Activated naive CD8-positive, alpha-beta T cell (primary cell): ENCODE measurements at regions not wholly inside any gene's neighbourhood (a gene's known extent, or its start where the extent isn't known, plus 50 kb on each side); places are given as distances from the start of the nearest gene placed in this dataset.

Experiments
- H3K27ac Mint-ChIP-seq: one replicate; pipeline ENCODE4 v1.8.0; 2021; ENCODE audit warnings: mixed read lengths
- H3K27me3 Mint-ChIP-seq: one replicate; pipeline ENCODE4 v1.8.0; 2021; ENCODE audit warnings: mixed read lengths
- H3K36me3 Mint-ChIP-seq: one replicate; pipeline ENCODE4 v1.8.0; 2021; ENCODE audit warnings: mixed read lengths
- H3K4me1 Mint-ChIP-seq: one replicate; pipeline ENCODE4 v1.8.0; 2021; ENCODE audit warnings: low read depth, mixed read lengths
- H3K4me3 Mint-ChIP-seq: one replicate; pipeline ENCODE4 v1.8.0; 2021; ENCODE audit warnings: mild to moderate bottlenecking, mixed read lengths
- H3K9me3 Mint-ChIP-seq: one replicate; pipeline ENCODE4 v1.8.0; 2021; ENCODE audit warnings: low read depth, mixed read lengths

- no peak overlapping the region for H3K4me3 Mint-ChIP-seq
- no peaks in the 10 kb centered on the region for H3K27me3 Mint-ChIP-seq
- no peak overlapping the region for H3K27ac Mint-ChIP-seq
- H3K4me1 Mint-ChIP-seq: peaks cover 4% of the 10 kb centered on the region
- no peaks in the 10 kb centered on the region for H3K36me3 Mint-ChIP-seq
- no peaks in the 10 kb centered on the region for H3K9me3 Mint-ChIP-seq
Measured at GRCh38 chrX:39721566-39722279, 376.0 kb downstream of the BCOR start.

GRCh38 chrX:39724544-39724943 is 373.2 kb downstream of the BCOR start:
- H3K27me3 Mint-ChIP-seq: no peaks in the 10 kb centered on the region
- H3K4me3 Mint-ChIP-seq: no peak overlapping the region
- no peaks in the 10 kb centered on the region for H3K9me3 Mint-ChIP-seq
- H3K4me1 Mint-ChIP-seq: peaks cover 4% of the 10 kb centered on the region
- no peak overlapping the region for H3K27ac Mint-ChIP-seq
- H3K36me3 Mint-ChIP-seq: no peaks in the 10 kb centered on the region

GRCh38 chrX:39725114-39725513 is 372.6 kb downstream of the BCOR start:
- H3K9me3 Mint-ChIP-seq: no peaks in the 10 kb centered on the region

GRCh38 chrX:39725928-39726619 is 371.7 kb downstream of the BCOR start:
- Mint-ChIP-seq H3K4me3 (no peak overlapping the region), H3K27me3 (no peaks in the 10 kb centered on the region), H3K4me1 (peaks cover 9% of the 10 kb centered on the region), H3K36me3 (no peaks in the 10 kb centered on the region), H3K27ac (no peak overlapping the region), H3K9me3 (no peaks in the 10 kb centered on the region)

More at GRCh38 chrX:39725114-39725513, 372.6 kb downstream of the BCOR start:
- no peaks in the 10 kb centered on the region for H3K36me3 Mint-ChIP-seq
- H3K4me3 Mint-ChIP-seq: no peak overlapping the region
- peaks cover 4% of the 10 kb centered on the region for H3K4me1 Mint-ChIP-seq
- no peaks in the 10 kb centered on the region for H3K27me3 Mint-ChIP-seq
- H3K27ac Mint-ChIP-seq: no peak overlapping the region

GRCh38 chrX:39726771-39727170 is 371.0 kb downstream of the BCOR start:
- Mint-ChIP-seq H3K9me3 (no peaks in the 10 kb centered on the region), H3K27me3 (no peaks in the 10 kb centered on the region), H3K4me3 (no peak overlapping the region), H3K36me3 (no peaks in the 10 kb centered on the region), H3K27ac (no peak overlapping the region), H3K4me1 (peaks cover 9% of the 10 kb centered on the region)

GRCh38 chrX:39728025-39728424 is 369.7 kb downstream of the BCOR start:
- no peaks in the 10 kb centered on the region for H3K27me3 Mint-ChIP-seq
- H3K27ac Mint-ChIP-seq: no peak overlapping the region
- no peaks in the 10 kb centered on the region for H3K36me3 Mint-ChIP-seq
- H3K4me1 Mint-ChIP-seq: peaks cover 9% of the 10 kb centered on the region
- no peaks in the 10 kb centered on the region for H3K9me3 Mint-ChIP-seq
- no peak overlapping the region for H3K4me3 Mint-ChIP-seq

GRCh38 chrX:39728852-39729598 is 368.7 kb downstream of the BCOR start:
- no peaks in the 10 kb centered on the region for H3K36me3 Mint-ChIP-seq
- no peaks in the 10 kb centered on the region for H3K27me3 Mint-ChIP-seq
- no peaks in the 10 kb centered on the region for H3K9me3 Mint-ChIP-seq
- H3K4me1 Mint-ChIP-seq: peaks cover 9% of the 10 kb centered on the region
- no peak overlapping the region for H3K4me3 Mint-ChIP-seq
- no peak overlapping the region for H3K27ac Mint-ChIP-seq

- Mint-ChIP-seq H3K4me3 (no peak overlapping the region), H3K9me3 (no peaks in the 10 kb centered on the region), H3K4me1 (peaks cover 5% of the 10 kb centered on the region), H3K27ac (no peak overlapping the region), H3K27me3 (no peaks in the 10 kb centered on the region), H3K36me3 (no peaks in the 10 kb centered on the region)
Measured at GRCh38 chrX:39729981-39730661, 367.6 kb downstream of the BCOR start.

- no peaks in the 10 kb centered on the region for H3K9me3 Mint-ChIP-seq
- H3K27me3 Mint-ChIP-seq: no peaks in the 10 kb centered on the region
- H3K4me1 Mint-ChIP-seq: peaks cover 5% of the 10 kb centered on the region
- H3K36me3 Mint-ChIP-seq: no peaks in the 10 kb centered on the region
- peak overlapping the region; percentile 72 for H3K27ac Mint-ChIP-seq
- H3K4me3 Mint-ChIP-seq: no peak overlapping the region
Measured at GRCh38 chrX:39730662-39731329, 367.0 kb downstream of the BCOR start.

GRCh38 chrX:39731330-39731667 is 366.5 kb downstream of the BCOR start:
- Mint-ChIP-seq H3K36me3 (no peaks in the 10 kb centered on the region), H3K27me3 (no peaks in the 10 kb centered on the region), H3K27ac (no peak overlapping the region), H3K9me3 (no peaks in the 10 kb centered on the region), H3K4me3 (no peak overlapping the region), H3K4me1 (peaks cover 5% of the 10 kb centered on the region)

- Mint-ChIP-seq H3K9me3 (no peaks in the 10 kb centered on the region), H3K27me3 (no peaks in the 10 kb centered on the region), H3K36me3 (no peaks in the 10 kb centered on the region), H3K4me3 (no peak overlapping the region), H3K4me1 (peaks cover 5% of the 10 kb centered on the region), H3K27ac (no peak overlapping the region)
Measured at GRCh38 chrX:39731735-39732134, 366.0 kb downstream of the BCOR start.

GRCh38 chrX:39733745-39734144 is 364.0 kb downstream of the BCOR start:
- no peaks in the 10 kb centered on the region for H3K36me3 Mint-ChIP-seq
- peaks cover 5% of the 10 kb centered on the region for H3K4me1 Mint-ChIP-seq
- H3K27ac Mint-ChIP-seq: no peak overlapping the region
- H3K9me3 Mint-ChIP-seq: no peaks in the 10 kb centered on the region
- H3K27me3 Mint-ChIP-seq: no peaks in the 10 kb centered on the region
- H3K4me3 Mint-ChIP-seq: no peak overlapping the region

- Mint-ChIP-seq H3K4me3 (no peak overlapping the region), H3K27ac (no peak overlapping the region), H3K27me3 (no peaks in the 10 kb centered on the region)
Measured at GRCh38 chrX:39734174-39734776, 363.5 kb downstream of the BCOR start.

More at GRCh38 chrX:39734174-39734776, 363.5 kb downstream of the BCOR start:
- H3K9me3 Mint-ChIP-seq: no peaks in the 10 kb centered on the region
- H3K36me3 Mint-ChIP-seq: no peaks in the 10 kb centered on the region
- peaks cover 5% of the 10 kb centered on the region for H3K4me1 Mint-ChIP-seq
